HUES48 (cell line): ENCODE measurements at regions not wholly inside any gene's neighbourhood (a gene's known extent, or its start where the extent isn't known, plus 50 kb on each side); places are given as distances from the start of the nearest gene placed in this dataset.
A peak's percentile ranks its signal among the peaks of the same experiment; 100 is the strongest.

Experiments
- H3K27ac ChIP-seq: one replicate; pipeline ENCODE4 v1.7.0; 2013; ENCODE audit warnings: low read depth, low read length, inconsistent platforms
- H3K27me3 ChIP-seq: 2 replicates; pipeline ENCODE4 v1.6.1; 2013; ENCODE audit warnings: mild to moderate bottlenecking, low read length; ENCODE audit not compliant: control insufficient read depth, insufficient read depth
- H3K36me3 ChIP-seq: 2 replicates; pipeline ENCODE4 v1.6.1; 2013; ENCODE audit warnings: low read length; ENCODE audit not compliant: control insufficient read depth, insufficient read depth
- H3K4me1 ChIP-seq: 2 replicates; pipeline ENCODE4 v1.6.1; 2013; ENCODE audit warnings: mild to moderate bottlenecking, low read length; ENCODE audit not compliant: control insufficient read depth, insufficient read depth
- H3K4me3 ChIP-seq: 2 replicates; pipeline ENCODE4 v1.5.1; 2013; ENCODE audit warnings: mild to moderate bottlenecking, low read depth, low read length
- H3K9ac ChIP-seq: 2 replicates; pipeline ENCODE4 v1.6.1; 2013; ENCODE audit warnings: mild to moderate bottlenecking, low read depth, low read length, moderate library complexity
- H3K9me3 ChIP-seq: 2 replicates; pipeline ENCODE4 v1.6.1; 2013; ENCODE audit warnings: low read length; ENCODE audit not compliant: control insufficient read depth, insufficient read depth

GRCh38 chr4:54556587-54556986, 101.2 kb upstream of the KIT start:
- 0 out of 2 replicates have a peak, but pooled peaks cover under 1% of the 10 kb centered on the region for H3K4me1 ChIP-seq
- no peaks in the 10 kb centered on the region for H3K9me3 ChIP-seq
- no peaks in the 10 kb centered on the region for H3K36me3 ChIP-seq
- no peak overlapping the region for H3K9ac ChIP-seq
- H3K4me3 ChIP-seq: no peak overlapping the region
- no peaks in the 10 kb centered on the region for H3K27me3 ChIP-seq
- no peak overlapping the region for H3K27ac ChIP-seq

GRCh38 chr4:54558889-54559677, 98.7 kb upstream of the KIT start:
- Histone ChIP-seq H3K9ac (no peak overlapping the region), H3K9me3 (no peaks in the 10 kb centered on the region), H3K27me3 (no peaks in the 10 kb centered on the region), H3K4me1 (0 out of 2 replicates have a peak, but pooled peaks cover 2% of the 10 kb centered on the region), H3K27ac (no peak overlapping the region), H3K36me3 (no peaks in the 10 kb centered on the region), H3K4me3 (no peak overlapping the region)

- no peak overlapping the region for H3K4me3 ChIP-seq
- H3K27me3 ChIP-seq: no peaks in the 10 kb centered on the region
- no peak overlapping the region for H3K9ac ChIP-seq
- no peaks in the 10 kb centered on the region for H3K36me3 ChIP-seq
- H3K9me3 ChIP-seq: no peaks in the 10 kb centered on the region
- no peak overlapping the region for H3K27ac ChIP-seq
- 0 out of 2 replicates have a peak, but pooled peaks cover 2% of the 10 kb centered on the region for H3K4me1 ChIP-seq
Observed at GRCh38 chr4:54560513-54560912, 97.2 kb upstream of the KIT start.

GRCh38 chr4:54561940-54562339, 95.8 kb upstream of the KIT start:
- H3K4me3 ChIP-seq: no peak overlapping the region
- H3K9me3 ChIP-seq: no peaks in the 10 kb centered on the region
- H3K27me3 ChIP-seq: no peaks in the 10 kb centered on the region
- no peaks in the 10 kb centered on the region for H3K36me3 ChIP-seq
- no peak overlapping the region for H3K9ac ChIP-seq
- no peak overlapping the region for H3K27ac ChIP-seq
- peaks cover 7% of the 10 kb centered on the region; the same call in 1 of the 2 replicates for H3K4me1 ChIP-seq

GRCh38 chr4:54566608-54567007, 91.1 kb upstream of the KIT start:
- Histone ChIP-seq H3K4me1 (peaks cover 21% of the 10 kb centered on the region), H3K27me3 (peaks cover 19% of the 10 kb centered on the region), H3K27ac (no peak overlapping the region), H3K9me3 (no peaks in the 10 kb centered on the region), H3K9ac (no peak overlapping the region), H3K4me3 (no peak overlapping the region), H3K36me3 (no peaks in the 10 kb centered on the region)

GRCh38 chr4:54567327-54567726, 90.4 kb upstream of the KIT start:
- Histone ChIP-seq H3K36me3 (no peaks in the 10 kb centered on the region), H3K9ac (no peak overlapping the region), H3K27me3 (peaks cover 22% of the 10 kb centered on the region), H3K4me3 (no peak overlapping the region), H3K4me1 (peaks cover 26% of the 10 kb centered on the region), H3K9me3 (no peaks in the 10 kb centered on the region), H3K27ac (no peak overlapping the region)

- H3K4me3 ChIP-seq: no peak overlapping the region
- H3K9ac ChIP-seq: no peak overlapping the region
- H3K27me3 ChIP-seq: peaks cover 30% of the 10 kb centered on the region
- H3K9me3 ChIP-seq: no peaks in the 10 kb centered on the region
- H3K36me3 ChIP-seq: no peaks in the 10 kb centered on the region
- peaks cover 30% of the 10 kb centered on the region for H3K4me1 ChIP-seq
- H3K27ac ChIP-seq: no peak overlapping the region
Observed at GRCh38 chr4:54568184-54568583, 89.6 kb upstream of the KIT start.

GRCh38 chr4:54570822-54571221, 86.9 kb upstream of the KIT start:
- Histone ChIP-seq H3K9ac (no peak overlapping the region), H3K27ac (no peak overlapping the region), H3K4me1 (peaks cover 32% of the 10 kb centered on the region), H3K27me3 (peaks cover 49% of the 10 kb centered on the region), H3K4me3 (no peak overlapping the region), H3K36me3 (no peaks in the 10 kb centered on the region), H3K9me3 (no peaks in the 10 kb centered on the region)

- peaks cover 35% of the 10 kb centered on the region for H3K4me1 ChIP-seq
- no peaks in the 10 kb centered on the region for H3K9me3 ChIP-seq
- no peaks in the 10 kb centered on the region for H3K36me3 ChIP-seq
- H3K9ac ChIP-seq: no peak overlapping the region
- H3K27me3 ChIP-seq: peaks cover 49% of the 10 kb centered on the region
- H3K27ac ChIP-seq: peak overlapping the region; percentile 21
- no peak overlapping the region for H3K4me3 ChIP-seq
Observed at GRCh38 chr4:54571293-54572151, 86.2 kb upstream of the KIT start.

- Histone ChIP-seq H3K36me3 (no peaks in the 10 kb centered on the region), H3K27me3 (peaks cover 49% of the 10 kb centered on the region), H3K4me3 (no peak overlapping the region), H3K9me3 (no peaks in the 10 kb centered on the region), H3K9ac (no peak overlapping the region), H3K27ac (peak overlapping the region; percentile 21), H3K4me1 (peaks cover 31% of the 10 kb centered on the region)
Observed at GRCh38 chr4:54572152-54572542, 85.6 kb upstream of the KIT start.

- Histone ChIP-seq H3K9ac (no peak overlapping the region), H3K4me1 (peaks cover 31% of the 10 kb centered on the region), H3K36me3 (no peaks in the 10 kb centered on the region), H3K27me3 (peaks cover 49% of the 10 kb centered on the region), H3K4me3 (no peak overlapping the region), H3K27ac (no peak overlapping the region), H3K9me3 (no peaks in the 10 kb centered on the region)
Observed at GRCh38 chr4:54574500-54574899, 83.3 kb upstream of the KIT start.
